ENCODE measurements at regions not wholly inside any gene's neighbourhood (a gene's known extent, or its start where the extent isn't known, plus 50 kb on each side); places are given as distances from the start of the nearest gene placed in this dataset.
"Not testable (repeated sequence)": the region's sequence is repeated elsewhere in the genome, so short reads cannot be mapped to it uniquely, and the experiment has no call there.

DNA sequence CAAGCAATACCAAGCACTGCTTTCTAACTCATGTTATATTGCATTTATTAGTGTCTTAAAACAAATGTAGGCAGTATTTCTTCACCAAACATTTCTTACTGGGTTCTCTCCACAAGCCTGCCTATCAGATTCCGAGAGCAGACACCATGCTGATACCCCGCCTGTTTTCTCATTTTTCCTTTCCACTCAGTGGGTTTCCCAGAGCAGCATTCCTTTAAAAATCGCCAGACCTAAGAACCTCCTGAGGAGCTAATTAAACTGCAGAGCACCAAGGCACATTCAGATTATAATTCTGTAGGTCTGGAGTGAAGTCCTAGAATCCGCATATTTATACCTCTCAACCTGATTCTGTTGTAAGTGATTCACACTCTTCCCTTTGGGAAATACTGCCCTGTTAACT, 405.6 kb downstream of the TNS1 start:
- DNase-seq, result no peak

DNA sequence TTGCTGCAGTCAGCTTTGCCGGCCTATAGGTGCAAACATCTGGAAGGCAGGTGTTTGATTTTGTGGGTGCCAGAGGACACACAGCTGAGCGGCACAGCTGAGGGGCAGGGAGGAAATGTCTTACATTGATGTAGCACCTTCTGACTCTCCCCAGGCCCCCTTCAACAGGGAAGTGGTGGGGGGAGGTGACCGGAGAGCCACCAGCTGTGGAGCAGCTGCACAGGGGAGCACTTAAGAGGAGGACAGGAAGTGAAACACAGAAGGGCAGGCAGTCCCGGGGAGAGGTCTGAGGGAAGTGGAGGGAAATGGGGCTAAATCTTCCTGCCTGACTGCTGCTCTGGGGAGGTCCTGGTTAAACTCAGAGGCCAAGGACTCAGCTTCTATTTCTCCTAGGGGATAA, 409.1 kb downstream of the TNS1 start:
- DNase-seq, result no peak

DNA sequence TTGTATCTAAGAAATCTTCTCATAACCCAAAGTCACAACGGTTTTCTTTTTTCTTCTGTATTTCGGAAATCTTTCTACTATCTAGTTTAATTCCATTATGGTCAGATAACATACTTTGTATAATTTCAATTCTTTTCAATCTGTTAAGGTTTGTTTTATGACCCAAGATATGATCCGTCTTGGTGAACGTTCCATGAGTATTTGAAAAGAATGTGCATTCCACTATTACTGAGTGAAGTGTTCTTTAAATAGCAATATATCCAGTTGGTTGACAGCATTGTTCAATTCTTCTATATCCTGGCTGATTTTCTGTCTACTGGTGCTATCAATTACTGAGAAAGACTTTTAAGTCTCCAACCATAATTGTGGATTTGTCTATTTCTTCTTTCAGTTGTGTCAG, 414.5 kb downstream of the TNS1 start:
- no peak for DNase-seq

DNA sequence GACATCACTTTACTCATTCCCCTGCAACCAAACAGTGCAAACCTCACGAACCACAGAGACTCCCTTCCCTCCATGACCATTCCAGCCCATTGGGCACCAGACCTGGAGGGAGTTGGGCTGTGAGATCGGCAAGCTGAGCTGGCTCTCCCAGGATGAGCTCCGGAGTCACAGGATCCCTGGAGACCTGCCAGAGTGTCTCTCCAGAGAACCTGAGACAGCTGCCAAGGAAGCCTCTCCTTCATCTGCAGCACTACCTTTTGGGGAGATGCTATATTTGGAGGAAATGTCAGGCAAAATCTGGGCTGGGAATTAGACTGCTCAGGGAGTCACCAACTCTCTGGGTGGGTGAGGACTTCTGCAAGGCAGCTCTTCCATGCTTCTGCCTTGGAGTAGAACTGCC, 417.4 kb downstream of the TNS1 start:
- DNase-seq, result no peak

DNA sequence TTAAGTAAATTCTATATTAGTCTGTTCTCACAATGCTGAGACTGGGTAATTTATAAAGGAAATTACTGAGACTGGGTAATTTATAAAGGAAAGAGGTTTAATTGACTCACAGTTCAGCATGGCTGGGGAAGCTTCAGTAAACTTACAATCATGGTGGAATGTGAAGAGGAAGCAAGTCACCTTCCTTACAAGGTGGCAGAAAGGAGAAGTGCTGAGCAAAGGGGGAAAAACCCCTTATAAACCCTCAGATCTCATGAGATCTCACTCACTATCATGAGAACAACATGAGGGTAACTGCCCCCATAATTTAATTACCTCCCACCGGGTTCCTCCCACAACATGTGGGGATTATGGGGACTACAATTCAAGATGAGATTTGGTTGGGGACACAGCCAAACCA, 422.4 kb downstream of the TNS1 start:
- DNase-seq, result not testable (repeated sequence)

DNA sequence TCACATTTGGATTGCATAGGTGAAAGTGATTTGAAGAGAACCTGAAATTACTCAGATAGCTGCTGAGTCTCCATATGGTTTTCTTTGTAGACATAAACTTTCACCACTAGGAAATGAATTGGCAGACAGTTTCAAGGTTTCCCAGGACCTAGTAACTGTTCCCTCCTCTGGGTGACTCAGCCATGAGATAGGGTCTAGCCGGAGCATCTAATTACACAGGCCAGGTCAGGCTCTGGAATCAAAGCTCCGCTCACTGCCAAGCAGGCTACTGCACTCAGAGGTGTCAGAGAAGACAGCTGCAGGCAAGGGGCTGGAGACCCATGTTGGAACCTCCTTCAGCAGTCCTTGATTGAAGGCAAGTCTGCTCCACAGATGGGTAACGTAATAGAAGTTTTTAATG, 429.2 kb downstream of the TNS1 start:
- DNase-seq, result no peak

DNA sequence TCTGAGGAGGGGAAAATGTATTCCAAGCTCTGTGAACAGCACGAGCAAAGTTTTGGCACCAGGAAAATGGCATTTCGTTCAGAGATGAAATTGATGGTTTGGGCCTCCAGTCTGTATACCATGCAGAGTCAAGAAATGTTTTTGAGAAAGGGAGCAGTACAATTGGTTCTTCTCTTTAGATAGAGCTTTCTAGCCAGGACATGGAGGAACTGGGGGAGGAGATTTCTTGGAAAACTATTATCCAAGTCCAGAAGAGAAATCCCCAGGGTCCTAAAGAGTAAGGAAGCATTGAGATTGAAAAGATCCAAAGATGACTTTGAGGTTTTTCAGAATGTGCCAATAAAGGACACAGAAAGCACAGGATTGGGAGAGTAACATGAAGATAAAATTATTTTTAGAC, 432.4 kb downstream of the TNS1 start:
- no peak for DNase-seq

DNA sequence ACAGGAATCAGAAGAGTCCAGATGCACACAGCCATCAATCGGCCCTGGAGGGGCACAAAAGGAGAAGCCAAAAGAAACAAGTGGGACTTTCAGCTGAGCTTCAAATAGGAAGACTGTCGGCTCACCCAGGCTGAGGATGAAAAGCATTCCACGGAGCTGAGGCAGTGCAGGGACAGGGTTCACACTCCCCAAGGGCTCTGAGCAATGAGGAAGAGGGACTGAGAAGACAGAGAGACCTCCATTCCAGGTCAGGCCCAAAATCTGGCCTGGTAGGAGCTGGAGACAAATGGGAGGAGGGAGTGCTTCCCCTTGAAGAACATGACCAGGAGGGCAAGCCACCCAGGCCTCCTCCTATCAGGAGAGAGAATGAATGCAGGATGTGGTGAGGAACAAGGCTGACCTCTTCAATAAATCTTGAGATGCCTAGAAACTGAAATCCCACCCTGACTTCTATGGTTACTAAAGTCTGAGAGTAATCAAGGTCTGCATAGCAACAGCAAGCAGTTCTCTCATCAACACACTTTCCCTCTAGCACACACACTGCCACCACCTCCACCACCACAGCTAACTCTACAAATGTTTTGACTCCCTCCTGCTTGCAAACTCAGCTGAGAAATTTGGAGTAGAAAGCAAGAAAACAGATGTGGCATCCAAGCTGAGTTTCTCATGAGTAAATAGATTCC, 434.4 kb downstream of the TNS1 start:
- DNase-seq, result peak in 2 of 58 donors; percentile 7 to 9

DNA sequence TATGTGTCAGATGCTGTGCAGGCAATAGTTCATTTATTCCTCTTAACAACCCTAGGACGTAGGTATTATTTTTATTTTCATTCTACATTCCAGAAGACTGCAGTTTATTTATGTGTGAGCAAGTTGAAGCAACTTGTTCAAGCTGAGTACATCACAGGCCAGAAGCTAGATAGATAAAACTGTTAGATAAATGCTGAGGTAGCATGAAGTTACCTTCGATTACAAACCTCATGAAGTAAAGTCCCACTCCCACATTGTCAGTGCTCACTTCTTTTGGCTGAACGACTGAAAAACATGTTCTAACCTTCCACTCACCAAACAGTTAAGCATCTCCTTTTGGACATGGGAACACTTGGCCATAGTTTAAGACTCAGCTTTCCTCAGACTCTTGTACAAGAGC, 439.2 kb downstream of the TNS1 start:
- no peak for DNase-seq

DNA sequence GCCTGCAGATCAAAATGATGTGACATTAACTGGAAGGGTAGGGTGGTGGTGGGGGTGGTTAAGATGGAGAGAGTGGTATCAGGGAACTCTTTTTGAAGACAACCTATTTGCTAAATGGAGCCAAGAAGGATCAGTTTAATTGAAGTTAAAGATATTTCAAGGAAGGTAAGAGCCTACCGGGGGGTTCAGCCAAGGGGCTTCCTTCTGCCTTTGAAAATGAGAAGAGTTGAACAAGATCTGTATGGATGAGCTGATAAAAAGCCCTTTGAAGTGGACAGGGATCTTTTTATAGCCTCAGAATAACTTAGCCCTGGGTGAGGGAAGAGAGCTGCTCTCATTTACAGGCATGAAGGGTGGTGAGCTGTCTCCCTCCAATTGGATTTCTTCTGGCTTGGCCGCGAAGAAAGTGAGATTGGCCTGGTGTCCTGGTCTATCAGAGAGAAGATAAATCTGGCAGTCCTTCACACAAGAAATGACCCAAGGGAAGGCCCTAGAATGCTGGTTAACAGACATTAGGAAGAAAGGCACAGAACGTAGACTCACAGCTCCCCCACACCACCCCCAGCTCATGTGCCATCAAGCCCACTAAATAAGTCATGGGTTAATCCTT, 439.8 kb downstream of the TNS1 start:
- DNase-seq, result no peak

DNA sequence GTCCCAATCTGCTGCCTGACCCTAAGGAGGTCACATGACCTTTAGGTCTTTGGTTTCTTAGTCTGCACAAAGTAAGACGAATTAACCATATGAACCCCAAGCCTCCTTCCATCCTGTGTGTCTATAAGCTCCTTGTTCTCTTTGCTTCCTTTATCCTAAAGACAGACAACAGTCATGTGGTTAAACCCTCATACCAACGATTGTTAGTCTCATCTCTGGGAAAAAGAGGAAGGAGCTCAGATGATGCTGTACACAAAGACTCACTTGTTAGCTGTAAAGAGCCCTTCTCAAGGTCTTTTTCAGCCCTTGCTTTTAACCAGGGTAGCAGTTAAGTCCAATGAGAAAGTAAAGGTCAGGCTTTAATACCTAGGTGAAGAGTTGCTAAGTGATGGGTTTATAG, 443.7 kb downstream of the TNS1 start:
- DNase-seq, result no peak

DNA sequence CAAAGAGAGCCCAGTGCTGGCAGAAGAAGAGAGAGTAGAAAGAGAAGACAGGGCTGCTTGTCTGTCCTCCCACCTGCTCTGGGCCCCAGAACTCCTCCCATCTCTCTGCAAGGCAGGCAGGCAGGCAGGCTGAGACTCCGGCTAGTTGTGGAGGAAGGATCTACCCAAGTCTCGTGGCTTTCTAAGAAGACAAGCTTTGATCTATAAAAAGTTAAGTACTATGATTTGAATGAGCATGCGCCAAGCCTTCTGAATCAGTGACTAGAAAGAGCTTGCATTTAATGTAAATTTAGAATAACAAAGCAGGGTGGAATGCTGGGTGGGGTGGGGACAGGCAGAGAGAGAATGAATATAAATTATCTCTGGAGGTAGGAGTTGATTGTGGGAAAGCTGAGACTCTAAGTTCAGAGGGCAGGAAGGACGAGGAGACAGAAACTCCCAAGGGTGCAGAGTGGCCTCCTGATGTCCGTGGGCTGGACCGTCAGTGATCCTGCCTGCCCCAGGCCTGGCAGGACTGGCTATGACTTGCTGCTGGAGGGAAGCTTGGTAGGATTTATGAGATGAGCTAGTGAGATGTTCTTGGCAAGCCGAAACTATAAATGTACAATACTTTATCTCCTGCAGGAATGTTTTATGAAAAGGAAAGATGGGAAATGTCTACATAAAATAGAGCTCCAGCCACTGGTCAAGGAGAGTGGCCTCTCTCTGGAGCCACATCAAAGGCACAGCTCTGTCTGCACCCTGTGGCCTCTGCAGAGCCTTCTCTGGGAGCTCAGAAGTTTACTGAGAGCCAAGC, 447.5 kb downstream of the TNS1 start:
- no peak for DNase-seq

DNA sequence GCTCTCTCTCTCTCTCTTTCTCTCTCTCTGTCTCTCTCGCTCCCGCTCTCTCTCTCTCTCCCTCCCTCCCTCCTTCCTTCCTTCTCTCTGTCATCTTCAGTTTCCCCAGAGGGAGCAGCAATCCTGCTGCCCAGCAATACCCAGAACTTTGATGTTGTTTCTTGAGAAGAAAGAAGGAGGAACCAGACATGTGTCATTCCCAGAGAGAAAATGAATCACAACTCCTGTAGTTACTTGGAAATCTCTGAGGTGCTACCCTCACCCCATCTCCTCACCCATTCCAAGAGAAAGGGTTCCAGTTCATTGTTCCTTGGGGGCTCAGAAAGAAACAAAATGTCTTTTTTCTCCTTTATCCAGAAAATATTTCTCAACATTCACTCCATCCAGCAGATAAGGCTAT, 449.1 kb downstream of the TNS1 start:
- no peak for DNase-seq

DNA sequence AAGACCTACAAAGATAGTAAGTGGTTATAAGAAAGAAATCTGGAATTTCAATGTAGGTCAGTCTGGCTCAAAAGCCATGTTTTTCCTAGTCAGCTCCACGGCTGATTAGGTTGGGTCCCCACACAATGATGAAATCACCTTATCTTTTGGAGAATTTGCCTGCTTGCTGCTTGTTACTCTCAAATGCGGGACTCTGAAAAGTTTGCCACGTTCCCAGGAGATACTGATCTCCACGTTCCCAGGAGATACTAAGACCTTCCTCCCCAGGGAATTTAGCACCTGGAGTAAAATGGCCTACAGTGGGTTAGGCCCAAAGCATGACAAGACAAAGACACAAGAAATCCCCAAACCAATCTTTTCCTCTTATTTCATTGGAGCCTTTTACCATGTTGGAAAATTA, 449.6 kb downstream of the TNS1 start:
- DNase-seq, result no peak

DNA sequence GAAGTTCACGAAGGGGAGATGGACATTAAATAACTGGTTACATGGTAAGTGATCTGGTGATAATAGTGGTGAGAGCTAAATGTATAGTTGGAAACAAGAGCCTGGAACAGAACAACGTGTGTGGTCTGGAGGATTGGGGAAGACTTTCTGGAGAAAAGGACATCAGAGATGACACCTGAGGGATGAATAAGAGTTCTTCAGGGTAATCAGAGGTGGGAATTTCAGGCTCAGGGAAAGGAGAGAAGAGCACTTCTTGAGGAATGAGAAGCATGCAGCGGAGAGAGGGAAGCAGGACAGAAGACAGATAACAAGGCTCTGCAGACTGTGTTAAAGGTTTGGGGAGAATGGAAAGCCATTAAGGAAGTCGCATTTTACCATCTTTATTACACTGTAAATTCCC, 450.7 kb downstream of the TNS1 start:
- DNase-seq, result no peak

DNA sequence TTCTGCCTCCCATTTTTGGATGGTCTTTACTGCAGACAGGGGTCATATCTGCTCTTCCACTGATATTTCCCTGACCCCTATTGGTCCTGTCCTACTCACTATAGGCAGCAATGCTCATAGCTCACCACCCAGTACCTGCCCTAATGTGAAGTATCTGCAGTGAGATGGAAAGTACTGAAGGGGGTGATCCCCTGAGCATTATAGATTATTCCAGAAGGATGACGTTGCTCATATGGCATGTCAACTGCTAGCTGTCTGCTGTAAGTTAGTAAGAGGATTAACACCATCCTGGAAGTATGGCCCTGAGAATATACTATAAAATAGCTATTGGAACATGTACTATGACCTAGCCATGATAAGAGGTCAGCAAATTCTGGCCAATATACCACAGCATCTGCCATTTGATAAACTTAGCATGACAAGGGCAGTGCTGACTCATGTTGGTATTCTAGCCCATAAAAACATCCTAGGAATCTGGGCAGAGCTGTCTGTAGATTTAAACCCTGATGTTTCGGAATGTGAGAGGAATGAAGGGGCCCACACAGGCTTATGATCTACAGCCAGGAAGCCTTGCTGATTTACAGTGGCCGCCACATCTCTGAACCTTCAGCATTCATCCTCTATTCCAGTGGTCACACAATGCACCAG, 451.4 kb downstream of the TNS1 start:
- DNase-seq, result no peak

DNA sequence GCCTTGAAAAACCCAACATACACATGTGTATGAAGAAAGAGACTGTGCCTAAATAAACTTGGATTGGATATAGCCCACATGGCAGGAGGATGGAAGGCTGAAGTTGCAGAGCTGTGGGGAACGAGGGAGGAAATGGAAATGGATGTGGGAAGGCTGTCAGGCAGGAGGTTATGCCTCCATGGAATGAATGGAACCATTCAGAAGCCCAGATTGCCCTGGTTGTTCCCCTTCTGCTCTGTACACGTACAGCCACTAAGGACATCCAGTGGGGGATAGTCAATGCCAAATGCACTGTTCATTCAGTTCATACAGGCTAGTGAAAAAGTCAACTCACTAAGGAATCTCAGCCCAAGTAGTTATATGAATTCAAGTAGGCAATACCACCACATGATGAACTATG, 463.7 kb downstream of the TNS1 start:
- no peak for DNase-seq

DNA sequence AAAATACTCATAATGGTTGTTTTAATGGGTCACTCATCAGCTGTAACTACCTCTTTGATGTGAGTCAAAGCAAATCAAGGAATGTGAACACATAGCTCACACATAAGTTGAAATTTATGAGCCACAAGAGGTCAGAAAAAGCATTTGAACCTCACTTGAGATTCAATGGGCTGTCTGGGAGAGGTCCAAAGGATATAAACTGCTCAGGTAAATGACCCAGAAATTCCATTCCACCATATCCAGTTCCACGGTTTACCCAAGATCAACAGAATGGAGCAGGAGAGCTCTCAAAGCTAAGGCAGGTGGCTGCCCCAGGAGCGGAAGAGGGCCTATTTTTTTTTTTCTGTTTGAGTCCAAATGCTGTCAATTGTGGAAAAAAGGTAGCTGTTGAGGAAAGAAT, 464.1 kb downstream of the TNS1 start:
- no peak for DNase-seq

DNA sequence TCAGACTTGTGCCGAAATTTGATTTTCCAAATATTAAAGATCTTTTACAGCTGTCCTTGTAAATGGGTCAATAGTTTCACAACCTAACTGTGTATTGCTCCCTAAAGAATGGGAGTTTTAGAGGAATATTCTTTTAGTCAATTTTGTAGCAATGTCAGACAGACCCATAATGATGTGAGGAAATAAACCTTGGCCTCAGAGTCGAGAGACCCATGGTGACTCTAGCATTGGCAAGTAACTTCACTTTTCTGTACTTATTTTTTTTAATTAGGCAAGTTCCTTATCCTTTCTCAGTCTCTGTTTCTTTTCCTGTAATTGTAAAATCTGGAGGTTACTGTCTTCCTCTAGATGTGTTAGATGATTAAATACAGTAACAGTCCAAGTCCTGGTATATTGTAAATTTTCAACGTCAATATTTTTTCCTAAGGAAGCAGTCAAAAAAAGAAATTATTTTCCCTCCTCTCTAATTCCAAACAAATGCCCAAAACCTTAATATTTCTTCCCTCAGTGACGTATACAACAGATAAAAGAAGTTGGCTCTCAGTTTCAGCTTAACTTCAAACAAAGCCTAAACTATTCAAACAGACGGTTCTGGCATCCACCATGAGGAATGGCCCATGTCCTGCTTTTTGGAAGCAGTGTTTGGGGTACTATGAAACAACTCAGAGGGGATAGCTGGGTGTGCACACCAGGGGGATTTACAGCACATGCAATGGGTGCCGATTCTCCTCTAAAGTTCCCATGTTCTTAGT, 466.7 kb downstream of the TNS1 start:
- no peak for DNase-seq

DNA sequence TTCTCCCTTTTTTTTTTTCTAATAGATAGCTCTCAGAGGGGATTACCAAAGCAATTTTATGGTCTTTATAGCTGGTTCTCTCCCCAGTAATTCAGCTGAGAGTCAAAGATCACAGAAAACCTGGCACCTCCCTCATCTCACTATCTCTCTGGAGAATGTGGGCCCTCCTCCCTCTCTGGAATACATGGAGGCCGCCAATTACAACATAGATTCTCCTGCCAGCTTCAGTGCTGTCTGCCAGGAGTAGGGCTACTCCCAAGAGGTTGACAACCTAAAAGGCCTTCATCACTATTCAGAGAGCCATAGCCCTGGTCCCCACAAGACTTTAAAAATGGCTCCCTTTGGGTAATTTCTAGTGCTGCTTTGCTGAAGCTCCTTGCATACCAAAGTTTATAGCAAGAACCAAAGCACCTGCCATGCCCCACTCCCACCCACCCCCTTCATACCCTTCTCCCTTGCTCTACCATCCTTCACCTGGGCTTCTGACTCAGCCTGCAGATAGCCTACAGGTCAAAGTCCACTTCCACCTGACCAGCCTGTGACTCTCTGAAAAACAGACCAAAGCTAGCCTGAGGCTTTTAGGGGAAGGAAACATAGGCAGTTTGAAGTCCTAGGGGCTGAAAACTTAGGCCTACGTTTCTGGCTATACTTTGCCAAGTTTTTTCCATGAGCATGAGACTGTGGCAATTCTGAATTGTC, 472.3 kb downstream of the TNS1 start:
- no peak for DNase-seq

DNA sequence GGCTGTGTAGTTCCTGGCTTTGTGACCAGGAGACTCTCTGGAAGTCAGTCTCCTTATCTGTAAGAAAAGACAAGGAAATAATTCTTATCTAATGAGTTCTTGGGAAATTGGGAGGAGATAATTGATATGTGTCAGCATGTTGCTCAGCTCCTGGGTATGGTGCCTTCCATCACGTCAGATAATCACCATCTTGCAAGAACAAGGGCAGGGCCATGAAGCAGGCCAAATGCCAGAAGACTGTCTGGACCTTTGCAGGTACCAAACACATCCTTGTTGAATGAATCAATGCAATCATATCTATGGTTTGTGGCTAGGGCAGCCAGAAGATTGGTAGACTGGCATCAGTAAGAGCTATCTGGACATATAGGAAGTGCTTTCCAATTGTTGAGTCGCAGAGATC, 473.5 kb downstream of the TNS1 start:
- DNase-seq, result no peak
